GM23338 (cell line): ENCODE measurements at regions not wholly inside any gene's neighbourhood (a gene's known extent, or its start where the extent isn't known, plus 50 kb on each side); places are given as distances from the start of the nearest gene placed in this dataset.

Experiments
- CREB1 ChIP-seq: fragments of 250-450 bp; sonication (Bioruptor Pico); IDR thresholded peaks from 2 replicates; pipeline ENCODE4 v1.5.0; 2020; ENCODE audit warnings: low read depth, mild to moderate bottlenecking, moderate library complexity
- EZH2 ChIP-seq: fragments of 200-600 bp; sonication (generic); IDR thresholded peaks from one replicate; pipeline ENCODE4 v1.8.0; 2017; ENCODE audit warnings: antibody characterized with exemption, mild to moderate bottlenecking, low read depth; ENCODE audit not compliant: unreplicated experiment
- EZH2phosphoT487 ChIP-seq: fragments of 200-600 bp; sonication (generic); IDR thresholded peaks from one replicate; pipeline ENCODE4 v1.8.1; 2018; ENCODE audit warnings: antibody characterized with exemption; ENCODE audit not compliant: unreplicated experiment
- NANOG ChIP-seq: IDR thresholded peaks from 2 replicates; pipeline ENCODE4 v1.6.1; 2016; ENCODE audit warnings: antibody characterized with exemption, borderline replicate concordance
- POLR2AphosphoS5 ChIP-seq: IDR thresholded peaks from 2 replicates; pipeline ENCODE4 v1.6.1; 2016; ENCODE audit warnings: antibody characterized with exemption, low read depth
- STAT1 ChIP-seq: IDR thresholded peaks from one replicate; pipeline ENCODE4 v1.6.1; 2016; ENCODE audit warnings: antibody characterized with exemption; ENCODE audit not compliant: unreplicated experiment
- ZNF114 ChIP-seq: fragments of 250-450 bp; sonication (Bioruptor Pico); IDR thresholded peaks from 2 replicates; pipeline ENCODE4 v1.5.0; 2020; ENCODE audit warnings: mild to moderate bottlenecking, moderate library complexity
- TF ChIP-seq, protein P1 (sequence below), 2 experiments: fragments of 200-600 bp in 1 of 2; sonication (generic) in 1 of 2; conservative IDR thresholded peaks; 2 replicates each; pipeline versions ENCODE4 v1.5.1 to v1.6.1; 2016 to 2017; ENCODE audit warnings: antibody characterized with exemption in 2 of 2, low read depth in 2 of 2, mild to moderate bottlenecking in 2 of 2, moderate library complexity in 1 of 2
- TF ChIP-seq, protein P2 (sequence below): IDR thresholded peaks from one replicate; pipeline ENCODE4 v1.6.1; 2018; ENCODE audit warnings: antibody characterized with exemption; ENCODE audit not compliant: unreplicated experiment

- no peak for TF ChIP-seq EZH2
- TF ChIP-seq POLR2AphosphoS5, result no peak
- TF ChIP-seq, protein P1, sequence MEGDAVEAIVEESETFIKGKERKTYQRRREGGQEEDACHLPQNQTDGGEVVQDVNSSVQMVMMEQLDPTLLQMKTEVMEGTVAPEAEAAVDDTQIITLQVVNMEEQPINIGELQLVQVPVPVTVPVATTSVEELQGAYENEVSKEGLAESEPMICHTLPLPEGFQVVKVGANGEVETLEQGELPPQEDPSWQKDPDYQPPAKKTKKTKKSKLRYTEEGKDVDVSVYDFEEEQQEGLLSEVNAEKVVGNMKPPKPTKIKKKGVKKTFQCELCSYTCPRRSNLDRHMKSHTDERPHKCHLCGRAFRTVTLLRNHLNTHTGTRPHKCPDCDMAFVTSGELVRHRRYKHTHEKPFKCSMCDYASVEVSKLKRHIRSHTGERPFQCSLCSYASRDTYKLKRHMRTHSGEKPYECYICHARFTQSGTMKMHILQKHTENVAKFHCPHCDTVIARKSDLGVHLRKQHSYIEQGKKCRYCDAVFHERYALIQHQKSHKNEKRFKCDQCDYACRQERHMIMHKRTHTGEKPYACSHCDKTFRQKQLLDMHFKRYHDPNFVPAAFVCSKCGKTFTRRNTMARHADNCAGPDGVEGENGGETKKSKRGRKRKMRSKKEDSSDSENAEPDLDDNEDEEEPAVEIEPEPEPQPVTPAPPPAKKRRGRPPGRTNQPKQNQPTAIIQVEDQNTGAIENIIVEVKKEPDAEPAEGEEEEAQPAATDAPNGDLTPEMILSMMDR (conservative IDR thresholded peaks at IDR 0.05; ENCODE audit: low read depth in 2 of 2), result no peak
- no peak for TF ChIP-seq STAT1
- no peak for TF ChIP-seq CREB1 (CRISPR knock-in tag)
- TF ChIP-seq, protein P2, sequence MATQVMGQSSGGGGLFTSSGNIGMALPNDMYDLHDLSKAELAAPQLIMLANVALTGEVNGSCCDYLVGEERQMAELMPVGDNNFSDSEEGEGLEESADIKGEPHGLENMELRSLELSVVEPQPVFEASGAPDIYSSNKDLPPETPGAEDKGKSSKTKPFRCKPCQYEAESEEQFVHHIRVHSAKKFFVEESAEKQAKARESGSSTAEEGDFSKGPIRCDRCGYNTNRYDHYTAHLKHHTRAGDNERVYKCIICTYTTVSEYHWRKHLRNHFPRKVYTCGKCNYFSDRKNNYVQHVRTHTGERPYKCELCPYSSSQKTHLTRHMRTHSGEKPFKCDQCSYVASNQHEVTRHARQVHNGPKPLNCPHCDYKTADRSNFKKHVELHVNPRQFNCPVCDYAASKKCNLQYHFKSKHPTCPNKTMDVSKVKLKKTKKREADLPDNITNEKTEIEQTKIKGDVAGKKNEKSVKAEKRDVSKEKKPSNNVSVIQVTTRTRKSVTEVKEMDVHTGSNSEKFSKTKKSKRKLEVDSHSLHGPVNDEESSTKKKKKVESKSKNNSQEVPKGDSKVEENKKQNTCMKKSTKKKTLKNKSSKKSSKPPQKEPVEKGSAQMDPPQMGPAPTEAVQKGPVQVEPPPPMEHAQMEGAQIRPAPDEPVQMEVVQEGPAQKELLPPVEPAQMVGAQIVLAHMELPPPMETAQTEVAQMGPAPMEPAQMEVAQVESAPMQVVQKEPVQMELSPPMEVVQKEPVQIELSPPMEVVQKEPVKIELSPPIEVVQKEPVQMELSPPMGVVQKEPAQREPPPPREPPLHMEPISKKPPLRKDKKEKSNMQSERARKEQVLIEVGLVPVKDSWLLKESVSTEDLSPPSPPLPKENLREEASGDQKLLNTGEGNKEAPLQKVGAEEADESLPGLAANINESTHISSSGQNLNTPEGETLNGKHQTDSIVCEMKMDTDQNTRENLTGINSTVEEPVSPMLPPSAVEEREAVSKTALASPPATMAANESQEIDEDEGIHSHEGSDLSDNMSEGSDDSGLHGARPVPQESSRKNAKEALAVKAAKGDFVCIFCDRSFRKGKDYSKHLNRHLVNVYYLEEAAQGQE, result no peak
- TF ChIP-seq ZNF114 (CRISPR knock-in tag), result no peak
- TF ChIP-seq EZH2phosphoT487, result no peak
- no peak for TF ChIP-seq NANOG
These were observed 86.9 kb upstream of the SMLR1 start for GRCh38 chr6:130740308-130740707.
